ENCODE measurements at regions not wholly inside any gene's neighbourhood (a gene's known extent, or its start where the extent isn't known, plus 50 kb on each side); places are given as distances from the start of the nearest gene placed in this dataset.

- TF ChIP-seq CTCF (conservative IDR thresholded peaks at IDR 0.05; ENCODE audit: low read depth, low read length) (no peak), EZH2phosphoT487 (IDR thresholded peaks at IDR 0.05; ENCODE audit: borderline replicate concordance, low read length) (no peak)
Measured at GRCh38 chr12:88870000-88870737, 289.9 kb upstream of the KITLG start.
